ENCODE measurements at regions not wholly inside any gene's neighbourhood (a gene's known extent, or its start where the extent isn't known, plus 50 kb on each side); places are given as distances from the start of the nearest gene placed in this dataset.

- DNase-seq (ENCODE audit: insufficient read length, low spot score, missing footprints), result no peak
- Histone ChIP-seq H3K4me1 (ENCODE audit: insufficient read depth, low read length) (no peaks in the 10 kb centered on the region), H3K79me2 (ENCODE audit: insufficient read depth, low read length) (no peaks in the 10 kb centered on the region), H3K36me3 (ENCODE audit: insufficient read depth, low read length) (no peaks in the 10 kb centered on the region), H3K4me3 (ENCODE audit: insufficient read depth, low read length) (no peak overlapping the region), H3K27ac (ENCODE audit: low read depth, low read length) (no peak overlapping the region), H3K27me3 (ENCODE audit: insufficient read depth, low read length) (peaks cover 2% of the 10 kb centered on the region), H3K4me2 (ENCODE audit: insufficient read depth, low read length) (no peak overlapping the region), H4K20me1 (ENCODE audit: insufficient read depth, low read length) (no peaks in the 10 kb centered on the region), H2AFZ (ENCODE audit: low read length) (no peak overlapping the region), H3K9me3 (ENCODE audit: low read depth, low read length) (no peaks in the 10 kb centered on the region)
- no peak for TF ChIP-seq CTCF (IDR thresholded peaks at IDR 0.05; ENCODE audit: extremely low read depth, low read depth, low read length)
These were observed 167.2 kb upstream of the BMP4 start for GRCh38 chr14:54123841-54124240.

- Histone ChIP-seq H3K4me2 (ENCODE audit: insufficient read depth, low read length) (no peak overlapping the region), H3K27ac (ENCODE audit: low read depth, low read length) (no peak overlapping the region), H3K27me3 (ENCODE audit: insufficient read depth, low read length) (peaks cover 2% of the 10 kb centered on the region), H3K36me3 (ENCODE audit: insufficient read depth, low read length) (no peaks in the 10 kb centered on the region), H2AFZ (ENCODE audit: low read length) (no peak overlapping the region), H3K4me1 (ENCODE audit: insufficient read depth, low read length) (no peaks in the 10 kb centered on the region), H4K20me1 (ENCODE audit: insufficient read depth, low read length) (no peaks in the 10 kb centered on the region), H3K4me3 (ENCODE audit: insufficient read depth, low read length) (no peak overlapping the region), H3K9me3 (ENCODE audit: low read depth, low read length) (no peaks in the 10 kb centered on the region), H3K79me2 (ENCODE audit: insufficient read depth, low read length) (no peaks in the 10 kb centered on the region)
- DNase-seq (ENCODE audit: insufficient read length, low spot score, missing footprints), result no peak
- TF ChIP-seq CTCF (IDR thresholded peaks at IDR 0.05; ENCODE audit: extremely low read depth, low read depth, low read length), result no peak
These were observed 168.5 kb upstream of the BMP4 start for GRCh38 chr14:54125109-54125508.

- Histone ChIP-seq H3K9me3 (ENCODE audit: low read depth, low read length) (no peaks in the 10 kb centered on the region), H3K4me1 (ENCODE audit: insufficient read depth, low read length) (no peaks in the 10 kb centered on the region), H3K36me3 (ENCODE audit: insufficient read depth, low read length) (no peaks in the 10 kb centered on the region), H3K27ac (ENCODE audit: low read depth, low read length) (no peak overlapping the region), H4K20me1 (ENCODE audit: insufficient read depth, low read length) (no peaks in the 10 kb centered on the region), H3K79me2 (ENCODE audit: insufficient read depth, low read length) (no peaks in the 10 kb centered on the region), H3K4me3 (ENCODE audit: insufficient read depth, low read length) (no peak overlapping the region), H3K27me3 (ENCODE audit: insufficient read depth, low read length) (no peaks in the 10 kb centered on the region), H3K4me2 (ENCODE audit: insufficient read depth, low read length) (no peak overlapping the region), H2AFZ (ENCODE audit: low read length) (no peak overlapping the region)
- TF ChIP-seq CTCF (IDR thresholded peaks at IDR 0.05; ENCODE audit: extremely low read depth, low read depth, low read length), result no peak
- no peak for DNase-seq (ENCODE audit: insufficient read length, low spot score, missing footprints)
These were observed 170.3 kb upstream of the BMP4 start for GRCh38 chr14:54126947-54127346.

- Histone ChIP-seq H3K79me2 (ENCODE audit: insufficient read depth, low read length) (no peaks in the 10 kb centered on the region), H3K4me3 (ENCODE audit: insufficient read depth, low read length) (no peak overlapping the region), H3K27me3 (ENCODE audit: insufficient read depth, low read length) (no peaks in the 10 kb centered on the region), H4K20me1 (ENCODE audit: insufficient read depth, low read length) (no peaks in the 10 kb centered on the region), H3K36me3 (ENCODE audit: insufficient read depth, low read length) (no peaks in the 10 kb centered on the region), H2AFZ (ENCODE audit: low read length) (no peak overlapping the region), H3K4me2 (ENCODE audit: insufficient read depth, low read length) (no peak overlapping the region), H3K4me1 (ENCODE audit: insufficient read depth, low read length) (no peaks in the 10 kb centered on the region), H3K9me3 (ENCODE audit: low read depth, low read length) (no peaks in the 10 kb centered on the region), H3K27ac (ENCODE audit: low read depth, low read length) (no peak overlapping the region)
- TF ChIP-seq CTCF (IDR thresholded peaks at IDR 0.05; ENCODE audit: extremely low read depth, low read depth, low read length), result no peak
- no peak for DNase-seq (ENCODE audit: insufficient read length, low spot score, missing footprints)
These were observed 170.9 kb upstream of the BMP4 start for GRCh38 chr14:54127526-54127925.
